SKM-1 (cell line): ENCODE measurements at regions not wholly inside any gene's neighbourhood (a gene's known extent, or its start where the extent isn't known, plus 50 kb on each side); places are given as distances from the start of the nearest gene placed in this dataset.

Source experiments
- DNase-seq: peaks from one replicate; lab custom pipeline; 2025; ENCODE audit not compliant: unreplicated experiment; lab: John Stamatoyannopoulos, UW

GRCh38 chr5:120738568-120738967, 274.5 kb downstream of the PRR16 start:
- no peak for DNase-seq

GRCh38 chr5:120740989-120741388, 276.9 kb downstream of the PRR16 start:
- DNase-seq, result no peak

GRCh38 chr5:120748474-120748873, 284.4 kb downstream of the PRR16 start:
- DNase-seq, result no peak

- DNase-seq, result no peak
These were observed 285.6 kb downstream of the PRR16 start for GRCh38 chr5:120749737-120750136.

- no peak for DNase-seq
These were observed 295.5 kb downstream of the PRR16 start for GRCh38 chr5:120759587-120759986.

- DNase-seq, result no peak
These were observed 297.9 kb downstream of the PRR16 start for GRCh38 chr5:120761986-120762385.

GRCh38 chr5:120765189-120765588, 301.1 kb downstream of the PRR16 start:
- DNase-seq, result no peak

GRCh38 chr5:120767178-120767820, 303.2 kb downstream of the PRR16 start:
- no peak for DNase-seq

GRCh38 chr5:120769312-120769872, 305.3 kb downstream of the PRR16 start:
- DNase-seq, result no peak

- no peak for DNase-seq
These were observed 307.1 kb downstream of the PRR16 start for GRCh38 chr5:120771202-120771601.

- DNase-seq, result no peak
These were observed 314.7 kb downstream of the PRR16 start for GRCh38 chr5:120778491-120779484.

GRCh38 chr5:120779674-120780073, 315.6 kb downstream of the PRR16 start:
- no peak for DNase-seq

GRCh38 chr5:120788481-120788880, 324.4 kb downstream of the PRR16 start:
- no peak for DNase-seq

- DNase-seq, result no peak
These were observed 325.8 kb downstream of the PRR16 start for GRCh38 chr5:120789918-120790317.

GRCh38 chr5:120790339-120790738, 326.2 kb downstream of the PRR16 start:
- DNase-seq, result no peak

GRCh38 chr5:120792477-120792876, 328.4 kb downstream of the PRR16 start:
- DNase-seq, result no peak

- DNase-seq, result no peak
These were observed 330.0 kb downstream of the PRR16 start for GRCh38 chr5:120794121-120794520.

GRCh38 chr5:120803282-120803681, 339.2 kb downstream of the PRR16 start:
- no peak for DNase-seq

- DNase-seq, result no peak
These were observed 341.0 kb downstream of the PRR16 start for GRCh38 chr5:120805131-120805530.

- DNase-seq, result no peak
These were observed 342.1 kb downstream of the PRR16 start for GRCh38 chr5:120806202-120806601.

- no peak for DNase-seq
These were observed 344.0 kb downstream of the PRR16 start for GRCh38 chr5:120808135-120808534.

GRCh38 chr5:120808606-120809005, 344.5 kb downstream of the PRR16 start:
- no peak for DNase-seq
